HG03432 (cell line): ENCODE measurements at regions not wholly inside any gene's neighbourhood (a gene's known extent, or its start where the extent isn't known, plus 50 kb on each side); places are given as distances from the start of the nearest gene placed in this dataset.
"Not testable (repeated sequence)": the region's sequence is repeated elsewhere in the genome, so short reads cannot be mapped to it uniquely, and the experiment has no call there.

ENCODE experiments used
- ATAC-seq: cut with Tn5 transposase; IDR thresholded peaks from one replicate; pipeline ENCODE4 v1.9.1; 2021; ENCODE audit warnings: mild to moderate bottlenecking, moderate library complexity; ENCODE audit not compliant: unreplicated experiment

GRCh38 chr6:169918239-169918953 is 167.0 kb downstream of the ERMARD start:
- no peak for ATAC-seq

- ATAC-seq: no peak
These were observed 165.7 kb downstream of the ERMARD start for GRCh38 chr6:169917153-169917552.

- no peak for ATAC-seq
These were observed 164.5 kb downstream of the ERMARD start for GRCh38 chr6:169915769-169916550.

GRCh38 chr6:169913745-169914144 is 162.3 kb downstream of the ERMARD start:
- not testable (repeated sequence) for ATAC-seq

GRCh38 chr6:169913096-169913638 is 161.7 kb downstream of the ERMARD start:
- ATAC-seq: no peak

GRCh38 chr6:169912266-169913095 is 161.1 kb downstream of the ERMARD start:
- ATAC-seq: no peak

- no peak for ATAC-seq
These were observed 160.1 kb downstream of the ERMARD start for GRCh38 chr6:169911264-169912263.

- no peak for ATAC-seq
These were observed 157.7 kb downstream of the ERMARD start for GRCh38 chr6:169909113-169909512.

- ATAC-seq: no peak
These were observed 157.0 kb downstream of the ERMARD start for GRCh38 chr6:169908403-169908933.

- ATAC-seq: no peak
These were observed 156.1 kb downstream of the ERMARD start for GRCh38 chr6:169907419-169908115.

GRCh38 chr6:169906688-169907418 is 155.4 kb downstream of the ERMARD start:
- ATAC-seq: no peak

- ATAC-seq: no peak
These were observed 154.7 kb downstream of the ERMARD start for GRCh38 chr6:169906004-169906687.

- no peak for ATAC-seq
These were observed 153.8 kb downstream of the ERMARD start for GRCh38 chr6:169905041-169905807.

- ATAC-seq: no peak
These were observed 152.9 kb downstream of the ERMARD start for GRCh38 chr6:169904051-169904922.

GRCh38 chr6:169903122-169903521 is 151.7 kb downstream of the ERMARD start:
- ATAC-seq: no peak

GRCh38 chr6:169902604-169903003 is 151.2 kb downstream of the ERMARD start:
- no peak for ATAC-seq
